ENCODE measurements at regions not wholly inside any gene's neighbourhood (a gene's known extent, or its start where the extent isn't known, plus 50 kb on each side); places are given as distances from the start of the nearest gene placed in this dataset.

- DNase-seq (ENCODE audit: extremely low spot score, unreplicated experiment) = no peak
- Mint-ChIP-seq H3K9me3 (ENCODE audit: unreplicated experiment) (no peaks in the 10 kb centered on the region), H3K4me3 (ENCODE audit: unreplicated experiment) (no peak overlapping the region), H3K36me3 (ENCODE audit: unreplicated experiment) (no peaks in the 10 kb centered on the region), H3K27me3 (ENCODE audit: unreplicated experiment) (no peaks in the 10 kb centered on the region), H3K27ac (ENCODE audit: unreplicated experiment) (no peak overlapping the region), H3K4me1 (ENCODE audit: unreplicated experiment) (peaks cover 20% of the 10 kb centered on the region)
- TF ChIP-seq CTCF (IDR thresholded peaks at IDR 0.05) = no peak
Observed at GRCh38 chr3:27644941-27645340, 77.2 kb downstream of the EOMES start.

GRCh38 chr3:27643355-27643754 lies 78.8 kb downstream of the EOMES start:
- Mint-ChIP-seq H3K27me3 (ENCODE audit: unreplicated experiment) (no peaks in the 10 kb centered on the region), H3K9me3 (ENCODE audit: unreplicated experiment) (no peaks in the 10 kb centered on the region), H3K27ac (ENCODE audit: unreplicated experiment) (peak overlapping the region; percentile 57), H3K4me3 (ENCODE audit: unreplicated experiment) (no peak overlapping the region), H3K36me3 (ENCODE audit: unreplicated experiment) (no peaks in the 10 kb centered on the region), H3K4me1 (ENCODE audit: unreplicated experiment) (peaks cover 18% of the 10 kb centered on the region)
- no peak for TF ChIP-seq CTCF (IDR thresholded peaks at IDR 0.05)
- DNase-seq (ENCODE audit: extremely low spot score, unreplicated experiment) = no peak

GRCh38 chr3:27642796-27643195 lies 79.3 kb downstream of the EOMES start:
- H3K9me3 Mint-ChIP-seq (ENCODE audit: unreplicated experiment) = no peaks in the 10 kb centered on the region
- H3K27me3 Mint-ChIP-seq (ENCODE audit: unreplicated experiment) = no peaks in the 10 kb centered on the region
- no peaks in the 10 kb centered on the region for H3K36me3 Mint-ChIP-seq (ENCODE audit: unreplicated experiment)
- peaks cover 18% of the 10 kb centered on the region for H3K4me1 Mint-ChIP-seq (ENCODE audit: unreplicated experiment)
- TF ChIP-seq CTCF (IDR thresholded peaks at IDR 0.05) = no peak
- no peak for DNase-seq (ENCODE audit: extremely low spot score, unreplicated experiment)
- peak overlapping the region; percentile 57 for H3K27ac Mint-ChIP-seq (ENCODE audit: unreplicated experiment)
- H3K4me3 Mint-ChIP-seq (ENCODE audit: unreplicated experiment) = no peak overlapping the region

GRCh38 chr3:27641888-27642601 lies 80.1 kb downstream of the EOMES start:
- no peak for TF ChIP-seq CTCF (IDR thresholded peaks at IDR 0.05)
- no peaks in the 10 kb centered on the region for H3K36me3 Mint-ChIP-seq (ENCODE audit: unreplicated experiment)
- no peaks in the 10 kb centered on the region for H3K9me3 Mint-ChIP-seq (ENCODE audit: unreplicated experiment)
- no peaks in the 10 kb centered on the region for H3K27me3 Mint-ChIP-seq (ENCODE audit: unreplicated experiment)
- DNase-seq (ENCODE audit: extremely low spot score, unreplicated experiment) = no peak
- H3K27ac Mint-ChIP-seq (ENCODE audit: unreplicated experiment) = no peak overlapping the region
- H3K4me3 Mint-ChIP-seq (ENCODE audit: unreplicated experiment) = no peak overlapping the region
- H3K4me1 Mint-ChIP-seq (ENCODE audit: unreplicated experiment) = peaks cover 18% of the 10 kb centered on the region

- no peak for DNase-seq (ENCODE audit: extremely low spot score, unreplicated experiment)
- no peaks in the 10 kb centered on the region for H3K27me3 Mint-ChIP-seq (ENCODE audit: unreplicated experiment)
- H3K9me3 Mint-ChIP-seq (ENCODE audit: unreplicated experiment) = no peaks in the 10 kb centered on the region
- TF ChIP-seq CTCF (IDR thresholded peaks at IDR 0.05) = no peak
- no peaks in the 10 kb centered on the region for H3K36me3 Mint-ChIP-seq (ENCODE audit: unreplicated experiment)
- peaks cover 16% of the 10 kb centered on the region for H3K4me1 Mint-ChIP-seq (ENCODE audit: unreplicated experiment)
- no peak overlapping the region for H3K4me3 Mint-ChIP-seq (ENCODE audit: unreplicated experiment)
- H3K27ac Mint-ChIP-seq (ENCODE audit: unreplicated experiment) = no peak overlapping the region
Observed at GRCh38 chr3:27641271-27641800, 80.8 kb downstream of the EOMES start.

Data from osteocyte (in vitro differentiated cells).